Activated CD8-positive, alpha-beta memory T cell treated with anti-CD3 and anti-CD28 coated beads for 36 hours (primary cell): ENCODE measurements at regions not wholly inside any gene's neighbourhood (a gene's known extent, or its start where the extent isn't known, plus 50 kb on each side); places are given as distances from the start of the nearest gene placed in this dataset.
"Not testable (repeated sequence)": the region's sequence is repeated elsewhere in the genome, so short reads cannot be mapped to it uniquely, and the experiment has no call there.

Experiments used
- CTCF ChIA-PET: fragments of 350-600 bp; sonication (Branson Sonifier 250); formaldehyde crosslinking; loops from one replicate; lab custom pipeline; 2021; ENCODE audit warnings: antibody characterized with exemption; lab: Charles Lee
- POLR2A ChIA-PET: fragments of 350-600 bp; sonication (Branson Sonifier 250); formaldehyde crosslinking; loops from one replicate; lab custom pipeline; 2021; ENCODE audit warnings: antibody characterized with exemption; lab: Charles Lee

DNA sequence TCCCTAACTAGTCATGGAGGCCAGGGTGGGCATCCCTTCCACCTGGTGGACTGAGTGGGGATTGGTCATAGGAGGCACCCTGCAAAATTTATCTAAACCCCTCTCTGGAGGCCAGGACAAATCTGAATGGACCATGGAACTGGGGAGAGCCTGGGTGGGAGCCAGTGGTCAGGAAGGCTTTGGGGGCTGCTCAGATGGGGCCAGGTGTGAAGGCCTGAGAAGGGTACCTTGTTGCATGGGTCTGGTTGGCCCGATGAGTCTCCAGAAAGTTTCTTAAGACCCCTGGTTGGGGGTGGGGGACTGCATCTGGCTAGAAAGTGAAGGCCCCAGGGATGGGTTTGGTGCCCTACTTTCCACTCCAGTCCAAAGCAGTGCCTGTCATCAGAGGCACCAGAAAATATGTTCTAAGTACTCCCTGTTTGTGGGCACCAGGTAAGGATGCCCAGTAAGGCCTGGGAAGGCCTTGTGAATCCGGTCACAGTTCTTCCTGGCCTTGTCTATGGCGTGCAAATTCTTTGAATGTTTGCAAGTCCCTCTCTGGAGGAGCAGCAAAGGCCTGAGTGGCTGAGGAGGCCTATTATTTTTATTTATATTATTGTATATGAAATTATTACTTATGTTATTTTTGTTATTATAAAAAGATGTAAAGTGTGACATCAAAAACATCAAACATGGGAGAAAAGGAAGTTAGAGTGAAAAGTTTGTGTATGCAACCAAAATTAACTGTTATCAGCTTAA lies 1729.0 kb downstream of the SPATA31A7 start:
- CTCF ChIA-PET, POLR2A ChIA-PET: not testable (repeated sequence)

DNA sequence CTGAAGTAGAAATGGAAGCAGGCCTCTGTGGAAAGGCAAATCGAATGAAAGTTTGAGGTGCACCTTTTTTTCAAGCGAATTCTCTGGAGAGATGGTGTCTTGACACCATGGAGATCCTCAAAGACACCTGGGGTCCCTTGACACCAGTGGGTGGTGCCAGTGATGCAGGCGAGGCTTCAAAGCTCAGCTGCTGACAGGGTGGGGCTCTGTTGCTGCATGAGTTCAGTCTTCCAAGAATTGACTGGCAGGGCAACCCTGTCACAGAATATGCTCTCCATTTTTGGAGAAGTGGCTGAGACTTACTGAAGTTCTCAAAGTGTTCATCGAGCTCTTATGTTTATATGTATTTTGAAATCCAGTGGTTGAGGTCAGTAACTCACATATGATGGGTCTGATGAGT lies 1741.6 kb downstream of the SPATA31A7 start:
- CTCF ChIA-PET, POLR2A ChIA-PET: not testable (repeated sequence)

DNA sequence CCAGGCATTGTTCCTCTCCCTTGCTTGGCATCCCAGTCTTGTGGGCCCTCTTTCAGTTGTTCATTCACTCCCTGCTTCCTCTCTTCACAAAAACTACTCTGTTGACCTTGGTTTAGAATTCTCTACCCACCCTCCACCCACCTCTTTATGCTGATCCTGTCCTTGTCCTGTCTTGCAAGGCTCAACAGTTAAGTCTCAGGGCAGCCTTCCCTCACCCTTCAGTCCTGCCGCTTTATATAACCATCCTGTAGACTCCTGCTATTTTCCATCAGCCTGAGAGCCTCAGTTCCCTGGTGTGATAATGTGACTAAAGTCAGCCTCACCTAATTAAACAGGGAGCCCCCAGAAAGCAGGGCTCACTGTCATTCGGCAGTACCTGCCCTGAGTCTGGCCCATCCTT lies 1763.0 kb downstream of the SPATA31A7 start:
- POLR2A ChIA-PET, CTCF ChIA-PET: not testable (repeated sequence)
